ENCODE measurements at regions not wholly inside any gene's neighbourhood (a gene's known extent, or its start where the extent isn't known, plus 50 kb on each side); places are given as distances from the start of the nearest gene placed in this dataset.

DNA sequence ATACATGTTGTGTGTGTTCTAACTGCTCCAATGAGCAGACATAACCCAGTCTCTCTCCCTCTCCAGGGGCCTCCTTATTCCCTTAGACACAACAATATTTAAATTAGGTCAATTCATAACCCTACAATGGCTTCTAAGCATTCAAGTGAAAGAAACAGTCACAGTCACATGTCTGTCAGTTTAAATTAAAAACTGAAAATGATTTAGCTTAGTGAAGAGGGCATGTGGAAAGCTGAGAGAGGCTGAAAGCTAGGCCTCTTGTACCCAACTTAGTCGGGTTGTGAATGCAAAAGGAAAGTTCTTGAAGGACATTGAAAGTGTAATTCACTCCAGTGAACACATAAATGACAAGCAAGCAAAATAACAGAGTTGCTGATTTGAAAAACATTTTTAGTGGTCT is 1519.6 kb downstream of the OTOL1 start (continued):
- TF ChIP-seq, protein P1, sequence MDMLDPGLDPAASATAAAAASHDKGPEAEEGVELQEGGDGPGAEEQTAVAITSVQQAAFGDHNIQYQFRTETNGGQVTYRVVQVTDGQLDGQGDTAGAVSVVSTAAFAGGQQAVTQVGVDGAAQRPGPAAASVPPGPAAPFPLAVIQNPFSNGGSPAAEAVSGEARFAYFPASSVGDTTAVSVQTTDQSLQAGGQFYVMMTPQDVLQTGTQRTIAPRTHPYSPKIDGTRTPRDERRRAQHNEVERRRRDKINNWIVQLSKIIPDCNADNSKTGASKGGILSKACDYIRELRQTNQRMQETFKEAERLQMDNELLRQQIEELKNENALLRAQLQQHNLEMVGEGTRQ (CRISPR knock-in tag; IDR thresholded peaks at IDR 0.05), result no peak

DNA sequence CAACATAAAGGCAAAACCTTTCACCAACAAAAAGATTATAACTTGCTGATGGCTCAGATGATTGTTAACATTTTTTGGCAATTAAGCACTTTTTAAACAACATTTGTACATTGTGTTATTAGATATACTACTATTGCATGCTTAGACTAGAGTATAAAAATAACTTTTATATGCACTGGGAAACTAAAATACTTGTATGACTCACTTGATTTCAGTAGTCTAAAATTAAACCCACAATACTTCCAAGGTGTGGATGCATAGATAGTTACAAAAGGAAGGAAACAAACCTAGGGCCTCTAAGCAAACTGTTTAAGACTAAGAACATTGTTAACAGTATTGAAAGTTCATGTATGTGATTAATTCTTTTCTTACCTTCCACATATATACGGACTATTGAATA is 1521.5 kb downstream of the OTOL1 start:
- no peak for ATAC-seq
- no peak overlapping the region for H3K27ac Mint-ChIP-seq
- no peak for DNase-seq (ENCODE audit: low spot score)
- H3K4me1 Mint-ChIP-seq, result no peaks in the 10 kb centered on the region
- ChIA-PET POLR2A (no interaction called here), CTCF (no interaction called here)
- H3K27me3 Mint-ChIP-seq (ENCODE audit: low read depth), result no peaks in the 10 kb centered on the region
- H3K9me3 Mint-ChIP-seq, result peaks cover 28% of the 10 kb centered on the region
- TF ChIP-seq TCF7 (CRISPR knock-in tag; IDR thresholded peaks at IDR 0.05; ENCODE audit: low read depth) (no peak), GTF2I (CRISPR knock-in tag; conservative IDR thresholded peaks at IDR 0.05) (no peak), FOXP1 (CRISPR knock-in tag; IDR thresholded peaks at IDR 0.05; ENCODE audit: borderline replicate concordance) (no peak), ESRRA (CRISPR knock-in tag; IDR thresholded peaks at IDR 0.05; ENCODE audit: borderline replicate concordance) (no peak), ELF4 (CRISPR knock-in tag; IDR thresholded peaks at IDR 0.05; ENCODE audit: low read depth) (no peak)
- TF ChIP-seq, protein P2, sequence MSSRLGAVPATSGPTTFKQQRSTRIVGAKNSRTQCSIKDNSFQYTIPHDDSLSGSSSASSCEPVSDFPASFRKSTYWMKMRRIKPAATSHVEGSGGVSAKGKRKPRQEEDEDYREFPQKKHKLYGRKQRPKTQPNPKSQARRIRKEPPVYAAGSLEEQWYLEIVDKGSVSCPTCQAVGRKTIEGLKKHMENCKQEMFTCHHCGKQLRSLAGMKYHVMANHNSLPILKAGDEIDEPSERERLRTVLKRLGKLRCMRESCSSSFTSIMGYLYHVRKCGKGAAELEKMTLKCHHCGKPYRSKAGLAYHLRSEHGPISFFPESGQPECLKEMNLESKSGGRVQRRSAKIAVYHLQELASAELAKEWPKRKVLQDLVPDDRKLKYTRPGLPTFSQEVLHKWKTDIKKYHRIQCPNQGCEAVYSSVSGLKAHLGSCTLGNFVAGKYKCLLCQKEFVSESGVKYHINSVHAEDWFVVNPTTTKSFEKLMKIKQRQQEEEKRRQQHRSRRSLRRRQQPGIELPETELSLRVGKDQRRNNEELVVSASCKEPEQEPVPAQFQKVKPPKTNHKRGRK (CRISPR knock-in tag; IDR thresholded peaks at IDR 0.05; ENCODE audit: borderline replicate concordance), result no peak
- peaks cover 18% of the 10 kb centered on the region for H3K36me3 Mint-ChIP-seq
- H3K4me3 Mint-ChIP-seq, result no peak overlapping the region

DNA sequence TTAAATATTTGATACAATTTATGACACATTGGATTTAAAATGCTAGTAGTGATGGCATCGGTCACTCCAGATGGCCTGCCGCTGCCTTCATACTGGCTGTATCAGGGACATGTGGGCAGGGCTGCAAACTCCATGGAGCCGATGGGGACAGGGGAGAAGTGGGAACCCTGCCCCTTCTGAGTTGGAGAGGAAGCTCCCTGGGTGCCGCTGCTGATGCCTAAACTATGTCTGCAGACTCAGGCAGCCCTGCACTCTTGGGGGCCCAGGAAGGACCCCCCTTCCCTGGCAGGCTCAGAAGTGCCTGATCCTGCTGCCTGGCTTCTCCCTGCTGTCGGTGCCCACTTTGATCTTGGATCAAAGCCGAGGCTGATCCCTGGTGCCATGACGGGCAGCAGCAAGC is 1522.1 kb downstream of the OTOL1 start:
- ATAC-seq (no peak), DNase-seq (ENCODE audit: low spot score) (no peak)
- ChIA-PET CTCF (no interaction called here), POLR2A (no interaction called here)
- H3K4me3 Mint-ChIP-seq, result no peak overlapping the region
- H3K4me1 Mint-ChIP-seq, result no peaks in the 10 kb centered on the region
- H3K27ac Mint-ChIP-seq, result no peak overlapping the region
- peaks cover 18% of the 10 kb centered on the region for H3K36me3 Mint-ChIP-seq
- no peaks in the 10 kb centered on the region for H3K27me3 Mint-ChIP-seq (ENCODE audit: low read depth)
- H3K9me3 Mint-ChIP-seq, result peaks cover 28% of the 10 kb centered on the region
- TF ChIP-seq, protein P3, sequence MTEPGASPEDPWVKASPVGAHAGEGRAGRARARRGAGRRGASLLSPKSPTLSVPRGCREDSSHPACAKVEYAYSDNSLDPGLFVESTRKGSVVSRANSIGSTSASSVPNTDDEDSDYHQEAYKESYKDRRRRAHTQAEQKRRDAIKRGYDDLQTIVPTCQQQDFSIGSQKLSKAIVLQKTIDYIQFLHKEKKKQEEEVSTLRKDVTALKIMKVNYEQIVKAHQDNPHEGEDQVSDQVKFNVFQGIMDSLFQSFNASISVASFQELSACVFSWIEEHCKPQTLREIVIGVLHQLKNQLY (CRISPR knock-in tag; IDR thresholded peaks at IDR 0.05), result no peak
- TF ChIP-seq, protein P4, sequence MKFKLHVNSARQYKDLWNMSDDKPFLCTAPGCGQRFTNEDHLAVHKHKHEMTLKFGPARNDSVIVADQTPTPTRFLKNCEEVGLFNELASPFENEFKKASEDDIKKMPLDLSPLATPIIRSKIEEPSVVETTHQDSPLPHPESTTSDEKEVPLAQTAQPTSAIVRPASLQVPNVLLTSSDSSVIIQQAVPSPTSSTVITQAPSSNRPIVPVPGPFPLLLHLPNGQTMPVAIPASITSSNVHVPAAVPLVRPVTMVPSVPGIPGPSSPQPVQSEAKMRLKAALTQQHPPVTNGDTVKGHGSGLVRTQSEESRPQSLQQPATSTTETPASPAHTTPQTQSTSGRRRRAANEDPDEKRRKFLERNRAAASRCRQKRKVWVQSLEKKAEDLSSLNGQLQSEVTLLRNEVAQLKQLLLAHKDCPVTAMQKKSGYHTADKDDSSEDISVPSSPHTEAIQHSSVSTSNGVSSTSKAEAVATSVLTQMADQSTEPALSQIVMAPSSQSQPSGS (CRISPR knock-in tag; IDR thresholded peaks at IDR 0.05; ENCODE audit: borderline replicate concordance, low read depth), result no peak
- TF ChIP-seq ZNF317 (CRISPR knock-in tag; IDR thresholded peaks at IDR 0.05; ENCODE audit: borderline replicate concordance, low read depth) (no peak), GABPB1 (CRISPR knock-in tag; IDR thresholded peaks at IDR 0.05) (no peak), EMX1 (CRISPR knock-in tag; IDR thresholded peaks at IDR 0.05) (no peak), ZNF121 (CRISPR knock-in tag; IDR thresholded peaks at IDR 0.05) (no peak), ZNF396 (CRISPR knock-in tag; IDR thresholded peaks at IDR 0.05; ENCODE audit: borderline replicate concordance) (no peak)
- TF ChIP-seq, protein P5, sequence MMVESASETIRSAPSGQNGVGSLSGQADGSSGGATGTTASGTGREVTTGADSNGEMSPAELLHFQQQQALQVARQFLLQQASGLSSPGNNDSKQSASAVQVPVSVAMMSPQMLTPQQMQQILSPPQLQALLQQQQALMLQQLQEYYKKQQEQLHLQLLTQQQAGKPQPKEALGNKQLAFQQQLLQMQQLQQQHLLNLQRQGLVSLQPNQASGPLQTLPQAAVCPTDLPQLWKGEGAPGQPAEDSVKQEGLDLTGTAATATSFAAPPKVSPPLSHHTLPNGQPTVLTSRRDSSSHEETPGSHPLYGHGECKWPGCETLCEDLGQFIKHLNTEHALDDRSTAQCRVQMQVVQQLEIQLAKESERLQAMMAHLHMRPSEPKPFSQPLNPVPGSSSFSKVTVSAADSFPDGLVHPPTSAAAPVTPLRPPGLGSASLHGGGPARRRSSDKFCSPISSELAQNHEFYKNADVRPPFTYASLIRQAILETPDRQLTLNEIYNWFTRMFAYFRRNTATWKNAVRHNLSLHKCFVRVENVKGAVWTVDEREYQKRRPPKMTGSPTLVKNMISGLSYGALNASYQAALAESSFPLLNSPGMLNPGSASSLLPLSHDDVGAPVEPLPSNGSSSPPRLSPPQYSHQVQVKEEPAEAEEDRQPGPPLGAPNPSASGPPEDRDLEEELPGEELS (CRISPR knock-in tag; IDR thresholded peaks at IDR 0.05), result no peak
- TF ChIP-seq, protein P6, sequence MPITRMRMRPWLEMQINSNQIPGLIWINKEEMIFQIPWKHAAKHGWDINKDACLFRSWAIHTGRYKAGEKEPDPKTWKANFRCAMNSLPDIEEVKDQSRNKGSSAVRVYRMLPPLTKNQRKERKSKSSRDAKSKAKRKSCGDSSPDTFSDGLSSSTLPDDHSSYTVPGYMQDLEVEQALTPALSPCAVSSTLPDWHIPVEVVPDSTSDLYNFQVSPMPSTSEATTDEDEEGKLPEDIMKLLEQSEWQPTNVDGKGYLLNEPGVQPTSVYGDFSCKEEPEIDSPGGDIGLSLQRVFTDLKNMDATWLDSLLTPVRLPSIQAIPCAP (CRISPR knock-in tag; IDR thresholded peaks at IDR 0.05), result no peak

Data from WTC11 (cell line).